ENCODE measurements at regions not wholly inside any gene's neighbourhood (a gene's known extent, or its start where the extent isn't known, plus 50 kb on each side); places are given as distances from the start of the nearest gene placed in this dataset.

GRCh38 chr10:125370578-125370977 is 210.2 kb upstream of the CTBP2 start:
- H3K27me3 ChIP-seq = no peaks in the 10 kb centered on the region
- intact Hi-C loops (cut with DNase I) = no loop called here
- no peak for ATAC-seq
- TF ChIP-seq, protein P1, sequence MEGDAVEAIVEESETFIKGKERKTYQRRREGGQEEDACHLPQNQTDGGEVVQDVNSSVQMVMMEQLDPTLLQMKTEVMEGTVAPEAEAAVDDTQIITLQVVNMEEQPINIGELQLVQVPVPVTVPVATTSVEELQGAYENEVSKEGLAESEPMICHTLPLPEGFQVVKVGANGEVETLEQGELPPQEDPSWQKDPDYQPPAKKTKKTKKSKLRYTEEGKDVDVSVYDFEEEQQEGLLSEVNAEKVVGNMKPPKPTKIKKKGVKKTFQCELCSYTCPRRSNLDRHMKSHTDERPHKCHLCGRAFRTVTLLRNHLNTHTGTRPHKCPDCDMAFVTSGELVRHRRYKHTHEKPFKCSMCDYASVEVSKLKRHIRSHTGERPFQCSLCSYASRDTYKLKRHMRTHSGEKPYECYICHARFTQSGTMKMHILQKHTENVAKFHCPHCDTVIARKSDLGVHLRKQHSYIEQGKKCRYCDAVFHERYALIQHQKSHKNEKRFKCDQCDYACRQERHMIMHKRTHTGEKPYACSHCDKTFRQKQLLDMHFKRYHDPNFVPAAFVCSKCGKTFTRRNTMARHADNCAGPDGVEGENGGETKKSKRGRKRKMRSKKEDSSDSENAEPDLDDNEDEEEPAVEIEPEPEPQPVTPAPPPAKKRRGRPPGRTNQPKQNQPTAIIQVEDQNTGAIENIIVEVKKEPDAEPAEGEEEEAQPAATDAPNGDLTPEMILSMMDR (IDR thresholded peaks at IDR 0.05) = no peak
- H3K27ac ChIP-seq = no peak overlapping the region
- no peaks in the 10 kb centered on the region for H3K9me3 ChIP-seq
- DNase-seq = no peak
- H3K4me3 ChIP-seq = no peak overlapping the region
- H3K36me3 ChIP-seq = no peaks in the 10 kb centered on the region
- H3K4me1 ChIP-seq = no peaks in the 10 kb centered on the region

DNA sequence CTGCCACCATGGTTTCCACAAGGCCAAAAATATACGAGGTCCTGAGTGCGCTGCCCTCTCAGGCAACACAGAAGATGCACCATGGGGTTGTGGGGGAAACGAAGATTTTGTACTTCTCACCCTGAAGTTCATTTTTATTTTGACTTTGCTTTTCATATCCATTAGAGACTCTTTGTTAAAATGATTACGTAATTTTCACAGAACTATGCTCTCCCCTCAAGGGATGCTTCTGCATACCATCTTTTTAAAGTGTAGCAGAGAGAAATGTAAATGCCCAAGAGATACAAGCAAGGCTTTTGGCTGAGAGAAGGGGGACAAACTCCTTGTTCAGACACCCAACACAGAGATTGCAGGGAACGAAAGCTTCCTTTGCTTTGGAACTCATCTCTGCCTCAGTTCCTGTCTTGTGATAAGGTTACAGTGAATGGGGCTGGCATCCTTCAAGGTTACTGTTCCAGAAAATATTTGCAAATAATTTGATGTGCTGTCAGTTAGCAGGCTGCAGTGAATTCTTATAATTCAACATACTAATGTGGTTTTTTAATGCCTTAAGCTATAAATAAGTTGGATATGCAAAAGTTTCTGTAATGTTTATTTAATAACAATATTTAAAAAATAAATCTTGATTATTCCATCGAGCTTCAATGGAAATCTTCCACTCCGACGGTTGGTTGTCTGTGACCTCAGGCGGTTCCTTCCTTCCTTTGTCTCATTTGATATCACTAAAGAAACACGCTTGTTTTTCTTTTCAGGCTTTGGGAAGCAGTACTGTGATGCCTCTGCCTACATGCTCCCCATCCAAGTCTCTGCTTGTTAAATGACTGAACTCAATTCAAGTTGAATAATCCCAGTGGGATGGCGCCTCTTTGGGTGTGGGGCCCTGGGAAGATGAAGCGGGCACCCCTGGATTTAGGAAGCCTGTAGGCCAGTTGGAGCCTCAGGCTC is 209.3 kb upstream of the CTBP2 start:
- Histone ChIP-seq H3K36me3 (no peaks in the 10 kb centered on the region), H3K4me1 (no peaks in the 10 kb centered on the region), H3K27me3 (no peaks in the 10 kb centered on the region), H3K27ac (no peak overlapping the region), H3K4me3 (no peak overlapping the region), H3K9me3 (no peaks in the 10 kb centered on the region)
- intact Hi-C loops (cut with DNase I) = no loop called here
- DNase-seq = no peak
- TF ChIP-seq, protein P1 (IDR thresholded peaks at IDR 0.05) = no peak
- ATAC-seq = no peak

DNA sequence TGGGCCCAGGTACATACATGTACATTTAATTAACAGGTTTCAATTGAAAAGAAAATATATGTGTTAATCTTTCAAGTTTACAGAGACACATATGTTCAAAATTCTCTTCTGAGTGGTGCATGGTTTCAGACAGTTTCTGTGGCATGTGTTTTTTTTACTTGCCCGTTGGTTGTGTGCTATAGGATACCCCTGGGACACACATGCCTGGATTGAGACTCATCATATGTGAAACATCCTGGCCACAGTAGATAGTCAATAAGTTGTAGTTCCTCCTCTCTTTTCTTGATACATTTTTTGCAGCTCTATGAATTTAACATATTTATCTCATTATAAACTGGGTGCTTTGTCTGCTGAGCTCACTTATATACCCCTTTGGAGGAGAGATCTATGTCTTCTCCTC is 207.8 kb upstream of the CTBP2 start:
- DNase-seq = no peak
- no peak for ATAC-seq

GRCh38 chr10:125363791-125364190 is 203.4 kb upstream of the CTBP2 start:
- DNase-seq = no peak
- no peaks in the 10 kb centered on the region for H3K4me1 ChIP-seq
- intact Hi-C loops (cut with DNase I) = no loop called here

More for the DNA sequence above, 207.8 kb upstream of the CTBP2 start:
- Histone ChIP-seq H3K27me3 (no peaks in the 10 kb centered on the region), H3K4me1 (no peaks in the 10 kb centered on the region), H3K27ac (no peak overlapping the region), H3K36me3 (no peaks in the 10 kb centered on the region), H3K9me3 (no peaks in the 10 kb centered on the region), H3K4me3 (no peak overlapping the region)
- TF ChIP-seq, protein P1 (IDR thresholded peaks at IDR 0.05) = no peak
- intact Hi-C loops (cut with DNase I) = no loop called here

DNA sequence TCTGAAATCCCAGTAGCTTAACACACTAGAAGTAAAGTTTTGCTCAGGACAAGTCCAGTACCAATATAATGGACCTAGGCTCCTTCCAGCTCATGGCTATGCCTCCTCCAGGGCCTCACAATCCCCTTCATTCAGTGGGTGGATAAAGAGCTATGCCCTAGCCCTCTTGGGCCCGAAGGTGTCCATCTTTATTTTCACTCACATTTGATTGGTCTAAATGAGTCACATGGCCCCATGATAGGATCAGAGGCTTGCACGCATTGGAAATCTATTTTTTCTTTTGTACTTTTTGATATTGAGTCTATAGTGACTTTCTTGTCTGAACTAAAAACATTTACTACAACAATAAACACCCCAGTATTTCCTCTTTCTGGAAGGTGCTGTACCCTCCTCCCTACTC is 202.6 kb upstream of the CTBP2 start:
- TF ChIP-seq, protein P1 (IDR thresholded peaks at IDR 0.05) = no peak
- DNase-seq = no peak
- H3K27me3 ChIP-seq = no peaks in the 10 kb centered on the region
- no peaks in the 10 kb centered on the region for H3K36me3 ChIP-seq
- intact Hi-C loops (cut with DNase I) = no loop called here
- no peak for ATAC-seq
- no peak overlapping the region for H3K27ac ChIP-seq
- no peaks in the 10 kb centered on the region for H3K4me1 ChIP-seq
- no peak overlapping the region for H3K4me3 ChIP-seq
- no peaks in the 10 kb centered on the region for H3K9me3 ChIP-seq

More at GRCh38 chr10:125363791-125364190, 203.4 kb upstream of the CTBP2 start:
- no peak overlapping the region for H3K4me3 ChIP-seq
- H3K9me3 ChIP-seq = no peaks in the 10 kb centered on the region
- no peaks in the 10 kb centered on the region for H3K27me3 ChIP-seq
- TF ChIP-seq, protein P1 (IDR thresholded peaks at IDR 0.05) = no peak
- H3K36me3 ChIP-seq = no peaks in the 10 kb centered on the region
- no peak for ATAC-seq
- no peak overlapping the region for H3K27ac ChIP-seq

All from upper lobe of right lung (tissue), 1 donor.